ENCODE measurements at regions not wholly inside any gene's neighbourhood (a gene's known extent, or its start where the extent isn't known, plus 50 kb on each side); places are given as distances from the start of the nearest gene placed in this dataset.

GRCh38 chr21:19065164-19065563, 661.6 kb upstream of the TMPRSS15 start:
- no peak for TF ChIP-seq CTCF (IDR thresholded peaks at IDR 0.05)
- no peak for TF ChIP-seq POLR2A (IDR thresholded peaks at IDR 0.05)
